22Rv1 (cell line): ENCODE measurements at regions not wholly inside any gene's neighbourhood (a gene's known extent, or its start where the extent isn't known, plus 50 kb on each side); places are given as distances from the start of the nearest gene placed in this dataset.
"Not testable (repeated sequence)": the region's sequence is repeated elsewhere in the genome, so short reads cannot be mapped to it uniquely, and the experiment has no call there.

ENCODE experiments used
- H3K27ac ChIP-seq: fragments of 450-650 bp; 2 replicates; pipeline ENCODE4 v1.5.1; 2017
- CTCF ChIP-seq: fragments of 450-650 bp; IDR thresholded peaks from 2 replicates; pipeline ENCODE4 v1.5.1; 2017; ENCODE audit warnings: mild to moderate bottlenecking
- ZFX ChIP-seq: fragments of 450-650 bp; IDR thresholded peaks from 2 replicates; pipeline ENCODE4 v1.6.1; 2017; ENCODE audit warnings: antibody characterized with exemption, borderline replicate concordance

GRCh38 chr11:43138621-43139140, 173.1 kb upstream of the API5 start:
- no peak overlapping the region for H3K27ac ChIP-seq
- TF ChIP-seq CTCF (no peak), ZFX (no peak)

- TF ChIP-seq CTCF (no peak), ZFX (no peak)
- H3K27ac ChIP-seq, result no peak overlapping the region
Measured at GRCh38 chr11:43145653-43146052, 166.1 kb upstream of the API5 start.

GRCh38 chr11:43150697-43151096, 161.1 kb upstream of the API5 start:
- H3K27ac ChIP-seq, result no peak overlapping the region

GRCh38 chr11:43164831-43165230, 147.0 kb upstream of the API5 start:
- H3K27ac ChIP-seq, result no peak overlapping the region
- TF ChIP-seq CTCF (no peak), ZFX (no peak)

More at GRCh38 chr11:43150697-43151096, 161.1 kb upstream of the API5 start:
- TF ChIP-seq CTCF, result no peak
- no peak for TF ChIP-seq ZFX

GRCh38 chr11:43165393-43165792, 146.4 kb upstream of the API5 start:
- not testable (repeated sequence) for H3K27ac ChIP-seq
- TF ChIP-seq CTCF, result peak; percentile 48

GRCh38 chr11:43168241-43168640, 143.6 kb upstream of the API5 start:
- not testable (repeated sequence) for H3K27ac ChIP-seq

- TF ChIP-seq CTCF, result no peak
- TF ChIP-seq ZFX, result no peak
Measured at GRCh38 chr11:43172477-43172876, 139.3 kb upstream of the API5 start.

GRCh38 chr11:43177975-43178374, 133.8 kb upstream of the API5 start:
- no peak overlapping the region for H3K27ac ChIP-seq
- TF ChIP-seq CTCF (no peak), ZFX (no peak)

More at GRCh38 chr11:43172477-43172876, 139.3 kb upstream of the API5 start:
- no peak overlapping the region for H3K27ac ChIP-seq

GRCh38 chr11:43194459-43194858, 117.3 kb upstream of the API5 start:
- not testable (repeated sequence) for H3K27ac ChIP-seq
